ENCODE measurements at regions not wholly inside any gene's neighbourhood (a gene's known extent, or its start where the extent isn't known, plus 50 kb on each side); places are given as distances from the start of the nearest gene placed in this dataset.

DNA sequence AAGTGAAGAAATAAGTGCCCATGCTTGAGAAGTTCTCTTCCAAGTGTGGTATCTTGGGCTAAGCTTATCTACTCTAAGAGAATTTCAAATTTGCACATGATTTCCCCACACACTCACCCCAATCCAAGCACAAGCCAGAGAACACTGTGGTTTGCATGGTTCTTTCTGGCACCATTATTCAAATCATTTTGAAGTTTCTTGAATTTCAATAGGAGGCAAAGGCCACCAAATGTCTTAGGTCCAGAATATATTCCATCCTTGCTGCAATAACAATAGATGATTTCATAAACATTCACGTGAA is 359.7 kb downstream of the IRS2 start:
- dilution Hi-C loops (cut with MboI; ENCODE audit: extremely low pct_ligation_motif_present, low sequenced_read_pairs), result no loop called here
- no peaks in the 10 kb centered on the region for H4K20me1 ChIP-seq (ENCODE audit: control insufficient read depth, extremely low read depth, insufficient read depth, low read length)

GRCh38 chr13:109425821-109426689 is 360.3 kb downstream of the IRS2 start:
- DNase-seq (ENCODE audit: low read depth, low spot score), result no peak
- Histone ChIP-seq H3K27ac (ENCODE audit: control insufficient read depth, insufficient read depth, low read length) (no peak overlapping the region), H3K4me1 (ENCODE audit: control insufficient read depth, extremely low read depth, insufficient read depth, low read length) (no peaks in the 10 kb centered on the region), H4K20me1 (ENCODE audit: control insufficient read depth, extremely low read depth, insufficient read depth, low read length) (no peaks in the 10 kb centered on the region), H3K9ac (ENCODE audit: control insufficient read depth, extremely low read depth, insufficient read depth, low read length) (no peak overlapping the region), H3K4me2 (ENCODE audit: control insufficient read depth, extremely low read depth, insufficient read depth, low read depth, low read length) (no peak overlapping the region), H3K36me3 (ENCODE audit: control insufficient read depth in 2 of 2, extremely low read depth in 1 of 2, insufficient read depth in 2 of 2, low read length in 2 of 2) (no peaks in the 10 kb centered on the region), H3K4me3 (ENCODE audit: control insufficient read depth in 2 of 3, extremely low read depth in 1 of 3, insufficient read depth in 2 of 3, low read depth in 1 of 3, low read length in 3 of 3) (no peak overlapping the region), H3K9me3 (ENCODE audit: control insufficient read depth, low read depth, low read length) (no peaks in the 10 kb centered on the region), H3K9me1 (ENCODE audit: control insufficient read depth, extremely low read depth, insufficient read depth, low read length) (no peaks in the 10 kb centered on the region), H3K79me2 (ENCODE audit: control insufficient read depth, insufficient read depth, low read length) (no peaks in the 10 kb centered on the region), H2AFZ (ENCODE audit: control insufficient read depth, low read length) (no peak overlapping the region), H3K27me3 (ENCODE audit: control insufficient read depth, extremely low read depth, insufficient read depth, low read length) (no peaks in the 10 kb centered on the region)
- TF ChIP-seq EZH2 (IDR thresholded peaks at IDR 0.05; ENCODE audit: low read length) (no peak), CTCF (optimal IDR thresholded peaks at IDR 0.05 in 1 of 3, IDR thresholded peaks at IDR 0.05 in 1 of 3, conservative IDR thresholded peaks at IDR 0.05 in 1 of 3; ENCODE audit: extremely low read depth in 1 of 3, insufficient read depth in 2 of 3, low read length in 3 of 3) (no peak)
- no peak for FAIRE-seq
- dilution Hi-C loops (cut with MboI; ENCODE audit: extremely low pct_ligation_motif_present, low sequenced_read_pairs), result no loop called here

More for the DNA sequence above, 359.7 kb downstream of the IRS2 start:
- H3K79me2 ChIP-seq (ENCODE audit: control insufficient read depth, insufficient read depth, low read length), result no peaks in the 10 kb centered on the region
- H3K9ac ChIP-seq (ENCODE audit: control insufficient read depth, extremely low read depth, insufficient read depth, low read length), result no peak overlapping the region
- FAIRE-seq (no peak), DNase-seq (ENCODE audit: low read depth, low spot score) (no peak)
- no peaks in the 10 kb centered on the region for H3K36me3 ChIP-seq (ENCODE audit: control insufficient read depth in 2 of 2, extremely low read depth in 1 of 2, insufficient read depth in 2 of 2, low read length in 2 of 2)
- no peaks in the 10 kb centered on the region for H3K27me3 ChIP-seq (ENCODE audit: control insufficient read depth, extremely low read depth, insufficient read depth, low read length)
- H3K4me2 ChIP-seq (ENCODE audit: control insufficient read depth, extremely low read depth, insufficient read depth, low read depth, low read length), result no peak overlapping the region
- H2AFZ ChIP-seq (ENCODE audit: control insufficient read depth, low read length), result no peak overlapping the region
- no peaks in the 10 kb centered on the region for H3K9me1 ChIP-seq (ENCODE audit: control insufficient read depth, extremely low read depth, insufficient read depth, low read length)
- TF ChIP-seq CTCF (optimal IDR thresholded peaks at IDR 0.05 in 1 of 3, IDR thresholded peaks at IDR 0.05 in 1 of 3, conservative IDR thresholded peaks at IDR 0.05 in 1 of 3; ENCODE audit: extremely low read depth in 1 of 3, insufficient read depth in 2 of 3, low read length in 3 of 3) (no peak), EZH2 (IDR thresholded peaks at IDR 0.05; ENCODE audit: low read length) (no peak)
- H3K4me1 ChIP-seq (ENCODE audit: control insufficient read depth, extremely low read depth, insufficient read depth, low read length), result no peaks in the 10 kb centered on the region
- no peak overlapping the region for H3K4me3 ChIP-seq (ENCODE audit: control insufficient read depth in 2 of 3, extremely low read depth in 1 of 3, insufficient read depth in 2 of 3, low read depth in 1 of 3, low read length in 3 of 3)
- no peak overlapping the region for H3K27ac ChIP-seq (ENCODE audit: control insufficient read depth, insufficient read depth, low read length)
- H3K9me3 ChIP-seq (ENCODE audit: control insufficient read depth, low read depth, low read length), result no peaks in the 10 kb centered on the region
